GM19463 (cell line): ENCODE measurements at regions not wholly inside any gene's neighbourhood (a gene's known extent, or its start where the extent isn't known, plus 50 kb on each side); places are given as distances from the start of the nearest gene placed in this dataset.
"Not testable (repeated sequence)": the region's sequence is repeated elsewhere in the genome, so short reads cannot be mapped to it uniquely, and the experiment has no call there.

Source experiments
- ATAC-seq: cut with Tn5 transposase; IDR thresholded peaks from one replicate; pipeline ENCODE4 v1.9.1; 2021; ENCODE audit warnings: mild to moderate bottlenecking, moderate library complexity; ENCODE audit not compliant: unreplicated experiment

DNA sequence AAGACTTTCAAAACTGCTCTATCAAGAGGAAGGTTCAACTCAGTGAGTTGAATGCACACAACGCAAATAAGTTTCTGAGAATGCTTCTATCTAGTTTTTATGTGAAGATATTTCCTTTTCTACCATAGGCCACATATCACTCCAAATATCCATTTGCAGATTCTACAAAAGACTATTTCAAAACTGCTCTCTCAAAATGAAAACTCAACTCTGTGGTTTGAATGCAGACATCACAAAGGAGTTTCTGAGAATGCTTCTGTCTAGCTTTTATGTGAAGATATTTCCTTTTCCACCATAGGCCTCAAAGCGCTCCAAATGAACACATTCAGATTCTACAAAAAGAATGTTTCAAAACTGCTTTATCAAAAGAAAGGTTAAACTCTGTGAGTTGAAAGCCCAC lies 1093.1 kb upstream of the DEFB115 start:
- ATAC-seq, result not testable (repeated sequence)

DNA sequence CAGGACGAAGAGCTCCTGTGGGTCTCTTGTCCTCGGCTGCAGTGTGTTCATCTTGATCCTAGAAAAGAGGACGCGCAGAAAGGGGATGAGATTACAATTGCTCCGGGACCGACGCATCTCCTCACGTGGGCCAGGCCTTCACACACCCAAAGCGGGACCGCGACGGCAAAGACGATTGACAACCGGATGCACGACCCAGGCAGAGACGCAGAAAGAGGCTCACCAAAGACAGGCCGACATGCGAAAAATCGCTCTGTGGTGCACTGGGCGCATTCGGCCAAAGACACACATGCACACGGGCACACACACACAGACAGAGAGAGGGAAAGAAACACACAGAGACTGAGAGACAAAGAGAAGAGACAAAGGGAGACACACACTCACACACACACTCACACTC lies 1089.9 kb upstream of the DEFB115 start:
- ATAC-seq, result no peak

DNA sequence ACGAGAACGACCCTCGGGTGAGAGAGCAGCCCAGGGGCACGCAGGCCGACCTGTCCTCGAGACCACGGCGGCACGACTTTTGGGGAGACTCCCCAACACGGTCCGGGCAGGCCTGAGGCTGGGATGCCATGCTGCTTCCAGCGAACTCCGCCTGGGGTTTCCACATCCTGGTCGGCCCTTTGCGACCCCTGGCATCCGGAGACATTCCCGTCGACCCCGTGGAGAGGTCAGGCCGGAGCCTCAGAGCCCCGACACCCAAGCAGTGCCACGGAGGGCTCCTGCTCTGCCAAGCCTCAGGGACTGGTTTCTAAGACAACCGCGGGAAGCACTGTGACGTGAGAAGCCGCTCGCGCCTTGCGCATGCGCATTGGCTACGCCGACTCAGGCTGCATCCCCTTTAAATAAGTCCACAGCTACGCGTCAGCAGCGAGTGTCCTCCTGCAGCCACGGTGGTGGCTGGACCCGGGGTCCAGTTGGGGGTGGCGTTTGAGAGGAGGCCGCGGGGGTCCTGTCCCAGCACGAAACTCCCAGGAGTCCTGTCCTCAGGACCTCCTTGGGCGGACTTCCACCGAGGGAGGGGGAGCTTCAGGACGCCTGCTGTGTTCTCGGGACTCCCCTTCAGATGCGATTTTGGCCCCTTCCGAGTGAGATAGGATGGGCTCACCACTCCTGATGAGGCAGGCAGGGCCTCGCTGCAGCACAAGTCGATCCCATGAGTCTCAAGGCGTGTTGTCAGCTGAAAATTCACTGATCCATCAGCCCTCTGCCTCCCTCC lies 1089.3 kb upstream of the DEFB115 start:
- no peak for ATAC-seq

DNA sequence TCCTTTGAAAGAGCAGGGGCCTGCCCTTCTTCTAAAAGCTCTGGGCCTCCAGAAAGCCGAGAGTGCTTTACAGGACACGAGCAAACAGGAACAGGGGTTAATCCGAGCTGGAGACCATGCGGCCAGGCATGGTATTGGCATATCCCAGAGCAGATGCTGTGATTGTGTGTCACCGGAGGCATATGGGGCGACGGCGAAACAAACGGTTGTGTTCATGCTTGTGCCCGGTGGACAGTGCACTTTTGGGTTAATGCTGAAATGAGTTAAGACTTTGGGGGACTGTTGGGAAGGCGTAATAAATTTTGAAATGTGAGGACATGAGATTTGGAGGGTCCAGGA lies 1088.7 kb upstream of the DEFB115 start:
- no peak for ATAC-seq

DNA sequence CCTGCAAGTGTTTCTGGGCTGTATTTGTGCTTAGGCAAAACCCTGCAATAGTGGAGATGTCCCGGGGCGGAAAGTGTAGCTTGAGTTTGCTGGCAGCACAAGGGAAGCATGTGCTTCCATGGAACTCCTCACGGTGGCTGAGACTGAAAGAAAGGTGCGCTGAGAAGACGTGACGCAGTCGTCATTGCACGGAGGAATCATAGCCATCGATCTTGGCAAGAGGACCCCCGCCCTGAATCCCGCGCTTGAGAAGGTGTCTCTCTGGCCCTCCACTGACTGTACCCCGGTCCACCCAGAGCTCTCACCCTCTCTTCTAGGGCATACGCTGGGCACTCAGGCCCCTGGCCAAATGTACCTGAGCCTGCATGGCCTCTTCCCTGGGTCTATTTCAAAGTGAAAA lies 1081.8 kb upstream of the DEFB115 start:
- no peak for ATAC-seq

DNA sequence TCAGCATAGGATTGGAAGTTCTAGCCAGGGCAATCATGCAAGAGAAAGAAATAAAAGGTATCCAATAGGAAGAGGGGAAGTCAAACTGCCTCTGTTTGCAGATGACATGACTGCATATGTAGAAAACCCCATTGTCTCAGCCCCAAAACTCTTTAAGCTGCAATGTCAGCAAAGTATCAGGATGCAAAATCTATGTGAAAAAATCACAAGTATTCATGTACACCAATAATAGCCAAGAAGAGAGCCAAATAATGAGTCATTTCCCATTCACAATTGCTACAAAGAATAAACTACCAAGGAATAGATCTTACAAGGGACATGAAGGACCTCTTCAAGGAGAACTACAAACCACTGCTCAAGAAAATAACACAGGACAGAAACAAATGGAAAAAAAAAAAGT lies 1074.3 kb upstream of the DEFB115 start:
- ATAC-seq, result not testable (repeated sequence)

DNA sequence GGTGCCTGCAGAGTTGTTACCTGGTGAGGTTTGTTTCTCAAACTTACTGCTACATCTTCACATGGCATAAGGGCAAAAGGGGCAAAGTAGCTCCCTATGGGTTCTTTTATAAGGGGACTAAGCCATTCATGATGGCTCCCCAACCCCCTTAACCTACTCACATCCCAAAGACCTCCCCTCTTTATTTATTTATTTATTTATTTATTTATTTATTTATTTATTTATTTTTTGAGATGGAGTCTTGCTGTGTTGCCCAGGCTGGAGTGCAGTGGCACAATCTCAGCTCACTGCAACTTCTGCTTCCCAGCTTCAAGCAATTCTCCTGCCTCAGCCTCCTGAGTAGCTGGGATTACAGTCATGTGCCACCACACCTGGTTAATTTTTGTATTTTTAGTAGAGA lies 1065.7 kb upstream of the DEFB115 start:
- not testable (repeated sequence) for ATAC-seq

DNA sequence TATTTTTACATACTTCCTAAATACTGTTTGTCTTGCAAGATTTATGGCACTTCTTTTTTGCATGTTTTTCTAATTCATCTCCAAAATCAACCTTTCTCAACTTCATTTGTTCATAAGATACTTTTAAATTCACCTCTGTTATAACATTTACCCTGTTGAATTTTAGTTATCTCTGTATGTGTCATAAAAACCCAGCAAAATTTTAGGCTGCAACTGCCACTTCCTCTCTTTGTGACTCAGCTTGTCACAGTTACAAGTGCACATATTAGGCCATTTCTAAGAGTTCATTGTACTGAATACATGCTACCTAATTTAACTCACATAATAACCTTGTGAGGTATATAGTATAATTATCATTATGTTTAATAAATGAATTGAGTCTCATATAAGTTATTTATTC lies 1023.0 kb upstream of the DEFB115 start:
- not testable (repeated sequence) for ATAC-seq

DNA sequence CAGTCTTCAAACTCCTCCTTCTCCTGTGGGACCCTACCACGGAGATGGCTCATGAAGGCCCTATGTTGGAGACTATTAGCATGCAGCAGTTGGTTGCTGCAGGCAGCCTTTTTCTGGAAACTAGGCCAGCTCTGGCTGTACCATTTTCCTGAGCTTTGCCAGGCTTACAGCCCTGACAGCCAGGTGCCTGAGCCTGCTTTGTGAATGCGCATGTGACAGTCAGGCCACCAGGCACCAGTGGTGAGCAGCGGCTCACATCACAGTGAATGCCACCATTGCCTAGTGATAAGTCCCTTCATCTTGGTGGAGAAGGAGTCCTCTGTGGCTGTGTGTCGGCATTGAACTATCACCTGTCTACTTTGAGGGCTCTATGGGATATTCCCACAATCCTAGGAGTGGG lies 982.4 kb upstream of the DEFB115 start:
- not testable (repeated sequence) for ATAC-seq

DNA sequence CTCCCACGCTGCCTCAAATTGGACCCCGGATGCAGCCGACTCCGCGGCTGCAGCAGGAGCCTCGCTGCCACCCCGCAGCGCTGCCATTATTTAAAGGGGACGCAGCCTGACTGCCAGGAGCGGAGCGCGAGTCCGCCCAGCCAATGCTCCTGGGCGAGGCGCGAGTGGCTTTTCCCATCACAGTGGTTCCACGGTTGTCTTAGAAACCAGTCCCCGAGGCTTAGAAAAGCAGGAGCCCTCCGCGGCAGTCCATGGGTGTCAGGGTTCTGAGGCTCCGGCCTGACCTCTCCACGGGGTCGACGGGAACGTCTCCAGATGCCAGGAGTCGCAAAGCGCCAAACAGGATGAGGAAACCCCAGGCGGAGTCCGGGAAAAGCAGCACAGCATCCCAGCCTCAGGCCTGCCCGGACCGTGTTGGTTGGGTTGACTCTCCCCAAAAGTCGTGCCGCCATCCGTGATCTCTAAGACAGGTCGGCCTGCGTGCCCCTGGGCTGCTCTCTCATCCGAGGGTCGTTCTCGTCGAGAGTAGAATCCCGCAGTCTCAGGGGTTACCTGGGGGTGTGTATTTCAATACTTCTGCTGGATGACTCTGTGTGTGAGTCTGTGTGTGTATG lies 975.8 kb upstream of the DEFB115 start:
- no peak for ATAC-seq

DNA sequence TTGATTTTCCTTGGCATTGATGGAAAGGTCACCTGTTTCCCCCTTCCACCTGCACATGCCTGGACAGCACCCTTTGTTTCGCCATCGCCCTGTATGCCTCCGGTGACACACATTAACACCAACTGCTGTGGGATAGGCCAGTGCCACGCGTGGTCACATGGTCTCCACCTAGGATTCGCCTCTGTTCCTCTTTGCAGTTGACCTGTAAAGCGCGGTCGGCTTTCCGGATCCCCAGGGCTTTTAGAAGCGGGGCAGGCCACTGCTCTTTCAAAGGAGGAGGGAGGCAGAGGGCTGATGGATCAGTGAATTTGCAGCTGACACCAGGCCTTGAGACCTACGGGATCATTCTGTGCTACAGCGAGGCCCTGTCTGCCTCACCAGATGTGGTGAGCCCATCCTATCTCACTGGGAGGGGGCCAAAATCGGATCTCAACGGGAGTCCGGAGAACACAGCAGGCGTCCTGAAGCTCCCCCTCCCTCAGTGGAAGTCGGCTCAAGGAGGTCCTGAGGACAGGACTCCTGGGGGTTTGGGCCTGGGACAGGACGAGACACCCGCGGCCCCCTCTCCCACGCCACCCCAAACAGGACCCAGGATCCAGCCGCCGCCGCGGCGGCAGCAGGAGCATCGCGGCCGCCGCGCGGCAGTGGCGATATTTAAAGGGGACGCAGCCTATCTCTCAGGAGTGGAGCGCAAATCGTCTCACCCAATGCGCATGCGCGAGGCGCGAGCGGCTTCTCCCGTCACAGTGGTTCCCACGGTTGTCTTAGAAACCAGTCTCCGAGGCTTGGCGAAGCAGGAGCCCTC lies 973.8 kb upstream of the DEFB115 start:
- ATAC-seq, result not testable (repeated sequence)

DNA sequence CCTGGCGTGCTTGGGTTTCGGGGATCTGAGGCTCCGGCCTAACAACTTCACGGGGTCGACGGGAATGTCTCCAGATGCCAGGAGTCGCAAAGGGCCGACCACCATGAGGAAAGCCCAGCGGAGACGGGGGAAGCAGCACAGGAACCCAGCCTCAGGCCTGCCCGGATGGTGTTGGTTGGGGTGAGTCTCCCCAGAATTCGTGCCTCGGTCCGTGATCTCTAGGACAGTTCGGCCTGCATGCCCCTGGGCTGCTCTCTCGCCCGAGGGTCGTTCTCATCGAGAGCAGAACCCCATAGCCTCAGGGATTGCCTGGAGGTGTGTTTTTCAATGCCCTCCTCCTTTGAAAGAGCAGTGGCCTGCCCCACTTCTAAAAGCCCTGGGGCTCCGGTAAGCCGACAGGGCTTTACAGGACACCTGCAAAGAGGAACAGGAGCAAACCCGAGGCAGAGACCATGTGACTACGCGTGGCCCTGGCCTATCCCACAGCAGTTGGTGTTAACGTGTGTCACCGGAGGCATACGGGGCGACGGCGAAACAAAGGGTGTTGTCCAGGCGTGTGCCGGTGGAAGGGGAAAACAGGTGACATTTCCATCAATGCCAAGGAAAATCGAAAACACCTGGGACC lies 973.1 kb upstream of the DEFB115 start:
- no peak for ATAC-seq

DNA sequence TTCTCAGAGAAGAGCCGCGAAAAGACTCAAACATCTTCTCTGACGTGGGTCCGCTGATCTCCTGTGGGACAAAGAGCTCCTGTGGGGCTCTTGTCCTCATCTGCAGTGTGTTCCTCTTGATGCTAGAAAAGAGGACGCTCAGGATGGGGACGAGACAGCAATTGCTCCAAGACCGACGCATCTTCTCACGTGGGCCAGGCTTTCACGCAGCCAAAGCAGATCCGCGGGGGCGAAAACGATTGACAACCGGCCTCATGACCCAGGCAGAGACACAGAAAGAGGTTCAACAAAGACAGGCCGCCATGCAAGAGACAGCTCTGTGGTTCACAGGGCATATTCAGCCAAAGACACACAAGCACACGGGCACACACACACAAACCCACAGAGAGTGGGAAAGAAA lies 971.8 kb upstream of the DEFB115 start:
- ATAC-seq, result no peak

DNA sequence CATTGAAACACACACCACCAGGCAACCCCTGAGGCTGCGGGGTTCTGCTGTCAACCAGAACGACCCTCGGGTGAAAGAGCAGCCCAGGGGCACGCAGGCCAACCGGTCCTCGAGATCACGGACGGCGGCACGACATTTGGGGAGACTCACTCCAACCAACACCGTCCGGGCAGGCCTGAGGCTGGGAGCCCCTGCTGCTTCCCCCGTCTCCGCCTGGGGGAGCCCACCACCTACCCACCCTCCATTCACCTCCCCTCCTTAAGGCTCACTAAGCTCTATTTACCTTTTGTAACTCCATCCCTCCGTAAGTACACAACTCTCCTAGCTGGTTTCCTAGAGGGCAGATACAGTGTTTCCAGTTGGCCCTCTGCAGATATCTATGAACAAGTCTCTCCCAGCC lies 971.3 kb upstream of the DEFB115 start:
- no peak for ATAC-seq

DNA sequence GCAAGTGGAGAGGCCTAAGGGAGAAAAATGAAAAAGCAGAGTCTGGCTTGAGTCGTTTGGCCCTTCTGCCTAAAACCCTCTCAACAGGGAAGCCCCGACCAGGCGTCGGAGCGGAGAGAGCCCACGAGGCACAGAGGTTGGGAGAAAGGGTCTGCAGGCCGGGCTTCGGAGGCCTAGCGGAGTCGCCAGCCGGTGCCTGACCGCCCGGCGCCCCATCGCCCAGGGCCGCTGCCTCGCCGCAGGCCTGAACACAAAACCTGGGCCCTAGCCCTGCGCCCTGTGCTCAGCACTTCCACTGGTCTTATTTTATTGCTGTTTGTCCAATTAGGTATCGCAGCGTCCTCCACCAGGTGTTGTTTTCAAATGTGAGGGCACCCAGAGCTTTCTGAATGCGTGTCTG lies 970.0 kb upstream of the DEFB115 start:
- ATAC-seq, result not testable (repeated sequence)

DNA sequence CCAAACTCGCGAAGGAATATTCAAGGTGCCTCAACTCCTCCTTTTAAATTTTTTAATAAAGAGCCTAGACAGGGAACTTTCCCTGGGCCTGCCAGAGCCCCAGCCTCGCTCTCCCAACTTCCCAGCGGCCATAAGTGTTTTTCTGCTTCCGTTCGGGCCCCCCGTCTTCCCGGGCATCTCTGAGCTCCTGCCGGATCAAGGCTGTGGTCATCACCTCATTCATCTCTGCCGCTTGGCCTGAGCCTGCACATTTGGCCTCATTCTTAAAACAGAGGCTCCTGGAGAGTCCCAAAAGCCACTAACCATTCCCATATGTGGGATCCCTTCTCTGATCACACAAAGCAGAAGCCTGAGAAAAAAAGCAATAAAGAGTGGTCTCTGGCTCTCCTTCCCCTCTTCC lies 969.1 kb upstream of the DEFB115 start:
- no peak for ATAC-seq

DNA sequence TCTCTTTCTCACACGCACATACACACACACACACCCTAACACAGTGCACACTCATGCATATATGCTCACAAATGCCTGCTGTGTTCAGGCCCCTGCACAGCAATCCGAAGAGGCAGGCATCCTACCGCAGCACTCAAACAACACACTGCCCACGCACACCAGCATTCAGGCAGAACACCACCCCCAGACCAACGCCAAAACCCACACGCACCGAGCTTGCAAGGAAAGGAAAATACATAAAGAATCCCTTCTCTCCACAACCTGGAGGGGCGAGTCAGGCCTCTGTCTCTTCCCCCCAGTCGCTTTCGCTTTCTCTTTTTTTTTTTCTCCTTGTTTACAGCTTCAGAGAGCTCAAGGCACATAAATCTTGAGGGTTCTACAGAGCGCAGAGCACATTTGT lies 968.4 kb upstream of the DEFB115 start:
- ATAC-seq, result not testable (repeated sequence)

DNA sequence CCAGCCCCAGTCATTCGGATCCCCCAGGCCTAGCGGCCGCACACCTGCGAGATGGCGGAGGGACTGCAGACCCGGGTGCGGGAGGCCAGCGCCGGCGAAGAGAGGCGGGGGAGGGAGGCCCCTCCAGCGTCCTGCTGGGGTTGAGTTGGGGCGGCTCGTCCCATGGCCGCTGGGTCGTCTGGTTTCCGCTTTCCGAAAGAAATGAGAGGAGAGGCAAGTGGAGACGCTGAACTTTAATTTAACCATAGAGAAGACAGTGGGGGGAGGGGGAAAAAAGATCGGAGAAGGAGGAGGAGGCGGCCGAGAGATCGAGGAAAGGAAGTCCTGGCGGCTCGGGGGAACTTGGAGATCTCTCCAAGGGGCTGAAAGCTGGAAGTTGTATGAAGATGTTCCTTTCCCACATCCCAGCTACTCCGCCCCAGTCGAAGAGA lies 967.7 kb upstream of the DEFB115 start:
- not testable (repeated sequence) for ATAC-seq

DNA sequence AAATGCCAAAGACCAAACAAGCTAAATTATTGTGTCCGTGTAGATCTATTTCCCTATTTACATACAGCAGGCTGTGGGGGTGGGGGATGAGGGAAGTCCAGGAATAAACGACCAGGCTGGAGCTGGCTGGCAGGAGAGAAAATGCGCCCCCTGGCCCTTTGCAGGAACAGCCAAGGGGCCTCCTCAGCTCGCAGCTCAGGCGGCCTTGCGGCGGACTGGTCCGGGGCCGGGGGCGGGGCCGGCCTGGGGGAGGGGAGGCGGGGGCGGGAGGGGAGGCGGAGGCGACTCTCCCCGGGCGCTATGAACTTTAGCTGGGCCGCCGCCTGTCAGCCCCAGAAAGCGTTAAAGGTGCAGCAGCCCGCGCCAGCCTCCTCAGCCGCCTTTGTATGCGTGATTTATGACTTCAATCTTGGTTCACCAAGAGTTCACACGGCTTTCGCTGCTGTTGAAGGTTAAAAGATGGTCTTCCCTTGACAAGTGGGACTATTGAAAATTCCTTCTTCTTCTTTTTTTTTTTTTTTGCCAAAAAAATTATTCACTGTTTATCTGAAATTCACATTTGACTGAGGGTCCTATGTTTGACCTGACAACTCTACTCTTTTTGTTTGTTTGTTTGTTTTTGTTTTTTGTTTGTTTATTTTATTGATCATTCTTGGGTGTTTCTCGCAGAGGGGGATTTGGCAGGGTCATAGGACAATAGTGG lies 967.0 kb upstream of the DEFB115 start:
- not testable (repeated sequence) for ATAC-seq

DNA sequence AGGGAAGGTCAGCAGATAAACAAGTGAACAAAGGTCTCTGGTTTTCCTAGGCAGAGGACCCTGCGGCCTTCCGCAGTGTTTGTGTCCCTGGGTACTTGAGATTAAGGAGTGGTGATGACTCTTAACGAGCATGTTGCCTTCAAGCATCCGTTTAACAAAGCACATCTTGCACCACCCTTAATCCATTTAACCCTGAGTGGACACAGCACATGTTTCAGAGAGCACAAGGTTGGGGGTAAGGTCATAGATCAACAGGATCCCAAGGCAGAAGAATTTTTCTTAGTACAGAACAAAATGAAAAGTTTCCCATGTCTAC lies 966.4 kb upstream of the DEFB115 start:
- ATAC-seq, result not testable (repeated sequence)

DNA sequence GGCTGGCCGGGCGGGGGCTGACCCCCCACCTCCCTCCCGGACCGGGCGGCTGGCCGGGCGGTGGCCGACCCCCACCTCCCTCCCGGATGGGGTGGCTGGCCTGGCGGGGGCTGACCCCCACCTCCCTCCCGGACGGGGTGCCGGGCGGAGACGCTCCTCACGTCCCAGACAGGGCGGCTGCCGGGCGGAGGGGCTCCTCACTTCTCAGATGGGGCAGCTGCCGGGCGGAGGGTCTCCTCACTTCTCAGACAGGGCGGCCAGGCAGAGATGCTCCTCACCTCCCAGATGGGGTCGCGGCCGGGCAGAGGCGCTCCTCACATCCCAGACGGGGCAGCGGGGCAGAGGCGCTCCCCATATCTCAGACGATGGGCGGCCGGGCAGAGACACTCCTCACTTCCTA lies 965.8 kb upstream of the DEFB115 start:
- not testable (repeated sequence) for ATAC-seq
